Liver (tissue), 3 donors: ENCODE measurements at regions not wholly inside any gene's neighbourhood (a gene's known extent, or its start where the extent isn't known, plus 50 kb on each side); places are given as distances from the start of the nearest gene placed in this dataset.

ENCODE experiments used
- ATF3 ChIP-seq: IDR thresholded peaks from 2 replicates; pipeline ENCODE4 v1.6.1; 2016; ENCODE audit warnings: antibody characterized with exemption
- CTCF ChIP-seq: fragments of 150-350 bp; IDR thresholded peaks from 2 replicates; pipeline ENCODE4 v1.5.1; 2017; ENCODE audit warnings: improper control_type of control experiment, low read depth, low read length; ENCODE audit not compliant: missing input control
- FOXA1 ChIP-seq: IDR thresholded peaks from 2 replicates; pipeline ENCODE4 v1.6.1; 2016; ENCODE audit warnings: antibody characterized with exemption
- FOXA2 ChIP-seq: IDR thresholded peaks from 2 replicates; pipeline ENCODE4 v1.6.1; 2016; ENCODE audit warnings: antibody characterized with exemption
- MAX ChIP-seq: IDR thresholded peaks from 2 replicates; pipeline ENCODE4 v1.6.1; 2016; ENCODE audit warnings: antibody characterized with exemption
- RAD21 ChIP-seq, 2 donors: IDR thresholded peaks; 2 replicates each; pipeline ENCODE4 v1.6.1; 2016; ENCODE audit warnings: antibody characterized with exemption in 2 of 2, mild to moderate bottlenecking in 2 of 2
- REST ChIP-seq: IDR thresholded peaks from 2 replicates; pipeline ENCODE4 v1.6.1; 2016; ENCODE audit warnings: antibody characterized with exemption, mild to moderate bottlenecking
- TAF1 ChIP-seq: conservative IDR thresholded peaks from 2 replicates; pipeline ENCODE4 v1.6.1; 2016; ENCODE audit warnings: antibody characterized with exemption, mild to moderate bottlenecking
- donor health status: healthy.
- donor health status: healthy.

- TF ChIP-seq CTCF = no peak
- no peak for TF ChIP-seq TAF1
- no peak for TF ChIP-seq RAD21 (IDR thresholded peaks at IDR 0.05)
- no peak for TF ChIP-seq MAX
- TF ChIP-seq REST = no peak
- TF ChIP-seq FOXA2 = no peak
- TF ChIP-seq ATF3 = no peak
- no peak for TF ChIP-seq FOXA1
These were observed 103.6 kb upstream of the EGFLAM start for GRCh38 chr5:38154615-38155204.
